ENCODE measurements at regions not wholly inside any gene's neighbourhood (a gene's known extent, or its start where the extent isn't known, plus 50 kb on each side); places are given as distances from the start of the nearest gene placed in this dataset.

DNA sequence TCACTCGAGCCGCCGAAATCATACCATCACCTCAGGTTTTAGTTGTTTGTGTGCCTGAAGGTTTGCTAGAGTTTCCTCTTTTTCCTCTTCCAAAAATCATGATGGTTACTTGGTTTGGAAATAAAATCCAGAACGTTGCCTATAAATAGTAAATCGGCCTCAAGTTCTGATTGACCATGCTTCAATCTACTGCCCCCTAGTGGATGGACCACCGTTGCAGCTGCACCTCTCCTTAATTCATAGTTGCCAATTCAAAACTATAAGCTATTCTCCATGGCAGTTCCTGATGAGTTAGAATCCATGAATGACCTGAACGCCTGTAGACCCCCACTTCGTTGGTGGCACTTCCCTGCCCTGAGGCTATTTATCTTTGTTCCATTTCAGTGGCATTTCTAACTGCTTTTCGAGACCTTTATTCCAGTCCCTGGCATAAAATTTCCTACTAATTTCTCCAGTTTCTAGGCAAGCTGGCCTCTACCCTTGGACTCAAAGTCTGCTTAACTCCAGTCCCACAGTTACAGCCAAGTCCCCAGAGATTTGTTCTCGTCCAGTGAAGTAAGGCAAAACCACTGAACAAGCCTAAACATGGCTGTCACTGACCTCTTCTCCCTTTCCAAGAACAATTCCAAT, 422.6 kb downstream of the EFNA5 start:
- Histone ChIP-seq H3K4me1 (no peaks in the 10 kb centered on the region), H3K4me3 (no peak overlapping the region), H3K27ac (no peak overlapping the region), H3K36me3 (no peaks in the 10 kb centered on the region), H3K9me3 (no peaks in the 10 kb centered on the region), H3K27me3 (no peaks in the 10 kb centered on the region)
- peak; percentile 47 to 75 for TF ChIP-seq CTCF (IDR thresholded peaks at IDR 0.05)
- DNase-seq (ENCODE audit: low spot score): no peak

- Histone ChIP-seq H3K27ac (no peak overlapping the region), H3K4me1 (no peaks in the 10 kb centered on the region), H3K27me3 (no peaks in the 10 kb centered on the region), H3K36me3 (no peaks in the 10 kb centered on the region), H3K9me3 (no peaks in the 10 kb centered on the region), H3K4me3 (no peak overlapping the region)
- no peak for DNase-seq (ENCODE audit: low spot score)
- TF ChIP-seq CTCF (IDR thresholded peaks at IDR 0.05): no peak
These were observed 423.3 kb downstream of the EFNA5 start for GRCh38 chr5:107247427-107247826.

DNA sequence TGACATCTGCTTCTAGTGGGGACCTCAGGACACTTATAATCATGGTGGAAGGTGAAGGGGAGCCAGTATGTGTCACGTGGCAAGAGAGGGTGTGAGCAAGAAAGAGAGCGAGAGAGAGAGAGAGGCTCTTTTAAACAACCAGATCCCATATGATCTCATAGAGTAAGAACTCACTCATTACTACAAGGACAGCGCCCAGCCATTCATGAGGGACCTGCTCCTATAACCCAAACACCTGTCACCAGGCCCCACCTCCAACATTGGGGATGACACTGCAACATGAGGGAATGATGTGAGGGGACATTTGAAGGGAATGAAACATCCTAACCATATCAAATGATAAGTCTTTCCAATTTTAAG, 427.5 kb downstream of the EFNA5 start:
- Histone ChIP-seq H3K4me1 (no peaks in the 10 kb centered on the region), H3K27ac (no peak overlapping the region), H3K36me3 (no peaks in the 10 kb centered on the region), H3K4me3 (no peak overlapping the region), H3K9me3 (no peaks in the 10 kb centered on the region), H3K27me3 (no peaks in the 10 kb centered on the region)
- no peak for DNase-seq (ENCODE audit: low spot score)
- TF ChIP-seq CTCF (IDR thresholded peaks at IDR 0.05): no peak

DNA sequence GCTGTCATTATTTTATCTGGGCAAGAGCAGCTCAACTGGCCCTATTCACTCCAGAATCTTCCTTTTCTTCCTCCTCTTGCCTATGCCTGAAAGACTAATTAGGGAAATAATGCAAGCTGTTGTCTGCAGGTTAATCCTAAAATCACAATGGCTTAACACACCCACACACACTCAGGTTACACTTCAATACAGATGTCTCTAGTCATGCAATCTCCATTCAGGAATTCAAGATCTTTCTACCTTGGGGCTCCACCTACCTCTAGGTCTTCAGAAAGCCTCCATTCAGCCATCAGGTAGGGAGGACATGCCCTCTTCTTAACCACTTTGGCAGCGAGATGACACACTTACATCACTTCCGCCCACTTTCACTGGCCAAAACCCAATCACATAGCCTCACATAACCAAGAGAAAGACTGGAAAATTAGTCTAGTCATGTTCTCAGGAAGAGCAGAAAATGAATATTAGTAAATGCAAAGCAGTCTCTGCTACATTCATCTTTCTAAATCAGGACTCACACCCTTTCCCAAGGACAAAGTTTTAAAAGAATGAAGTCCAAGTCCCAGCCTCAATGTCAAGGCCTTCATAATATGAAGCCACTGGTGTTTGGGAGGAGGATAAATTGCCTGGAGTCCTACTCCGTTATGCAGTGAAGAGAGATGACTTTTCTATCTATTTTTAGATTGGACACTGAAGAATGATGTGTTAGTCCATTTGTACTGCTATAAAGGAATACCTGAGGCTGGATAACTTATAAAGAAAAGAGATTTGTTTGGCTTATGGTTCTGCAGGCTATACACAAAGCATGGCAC, 428.1 kb downstream of the EFNA5 start:
- Histone ChIP-seq H3K27me3 (no peaks in the 10 kb centered on the region), H3K4me1 (no peaks in the 10 kb centered on the region), H3K36me3 (no peaks in the 10 kb centered on the region), H3K4me3 (no peak overlapping the region), H3K27ac (no peak overlapping the region), H3K9me3 (no peaks in the 10 kb centered on the region)
- no peak for DNase-seq (ENCODE audit: low spot score)
- no peak for TF ChIP-seq CTCF (IDR thresholded peaks at IDR 0.05)

DNA sequence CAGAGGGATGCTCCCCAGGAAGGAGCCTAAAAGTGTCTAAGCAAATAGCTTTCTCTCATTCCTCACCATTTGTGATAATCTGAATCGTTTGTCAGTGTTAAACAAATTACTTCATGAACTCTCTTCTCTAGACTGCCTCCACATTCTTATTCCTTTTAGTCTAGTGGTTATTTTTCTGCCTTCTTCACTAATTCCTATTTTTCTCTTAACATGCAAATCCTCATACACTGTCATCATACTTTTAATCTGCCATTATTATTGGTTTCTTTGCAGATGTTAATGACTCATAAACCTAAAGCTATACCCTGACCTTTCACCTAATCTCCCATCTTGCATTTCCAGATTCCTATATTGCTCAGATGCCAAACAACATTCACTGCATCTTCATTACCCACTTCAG, 428.9 kb downstream of the EFNA5 start:
- DNase-seq (ENCODE audit: low spot score): no peak
- no peaks in the 10 kb centered on the region for H3K27me3 ChIP-seq
- no peak for TF ChIP-seq CTCF (IDR thresholded peaks at IDR 0.05)
- H3K4me3 ChIP-seq: no peak overlapping the region
- H3K36me3 ChIP-seq: no peaks in the 10 kb centered on the region
- H3K9me3 ChIP-seq: no peaks in the 10 kb centered on the region
- H3K4me1 ChIP-seq: no peaks in the 10 kb centered on the region
- no peak overlapping the region for H3K27ac ChIP-seq
